GM12878 (cell line): ENCODE measurements at regions not wholly inside any gene's neighbourhood (a gene's known extent, or its start where the extent isn't known, plus 50 kb on each side); places are given as distances from the start of the nearest gene placed in this dataset.

Source experiments
- ATAC-seq: fragments of 200-7000 bp; cut with Tn5 transposase; 3 replicates; pipeline ENCODE4 v1.9.1; 2020; ENCODE audit warnings: mild to moderate bottlenecking, moderate library complexity
- BruUV-seq: library from RNA; stranded (reverse); fragments of 400-500 nt; replicated peaks from 2 replicates; lab custom pipeline; 2021; lab: Mats Ljungman, UMichigan
- CTCF ChIA-PET: fragments of 300-600 bp; sonication (Branson Sonifier 250); formaldehyde crosslinking; extraction: SDS; loops from one replicate; lab custom pipeline; 2021; ENCODE audit warnings: inconsistent platforms; lab: Yijun Ruan, JAX
- POLR2A ChIA-PET: fragments of 350-600 bp; formaldehyde crosslinking; extraction: SDS; loops from one replicate; lab custom pipeline; 2021; ENCODE audit warnings: inconsistent platforms; lab: Charles Lee
- RAD21 ChIA-PET: fragments of 300-600 bp; sonication (Branson Sonifier 250); formaldehyde crosslinking; loops from one replicate; lab custom pipeline; 2023; ENCODE audit warnings: antibody characterized with exemption; ENCODE audit not compliant: unreplicated experiment; lab: Charles Lee
- SMC1A ChIA-PET: fragments of 300-600 bp; sonication (Branson Sonifier 250); formaldehyde crosslinking; loops from one replicate; lab custom pipeline; 2023; ENCODE audit not compliant: unreplicated experiment, uncharacterized antibody; lab: Charles Lee
- DNase-seq: peaks from one replicate; pipeline ENCODE4 v3.0.0-alpha.2; 2011; ENCODE audit warnings: low read depth, low spot score
- FAIRE-seq: peaks from 3 replicates; lab custom pipeline; 2011; peaks lifted over from hg19 to GRCh38; lab: Jason Lieb, UNC
- H2AFZ ChIP-seq: 2 replicates; pipeline ENCODE4 v1.6.0; 2011; ENCODE audit warnings: low read depth, low read length, control low read depth; ENCODE audit not compliant: control insufficient read depth
- H3K27ac ChIP-seq: 2 replicates; pipeline ENCODE4 v1.5.1; 2011; ENCODE audit warnings: control low read depth; ENCODE audit not compliant: control insufficient read depth, insufficient read depth
- H3K27me3 ChIP-seq, 2 experiments: replicated peaks in 1 of 2; 2 replicates each; pipeline versions ENCODE4 v1.6.0 to v1.6.1; 2011; ENCODE audit warnings: low read length in 1 of 2; ENCODE audit not compliant: control insufficient read depth in 2 of 2, insufficient read depth in 2 of 2
- H3K36me3 ChIP-seq, 2 experiments: 2 replicates each; pipeline ENCODE4 v1.5.1; 2011; ENCODE audit warnings: low read length in 1 of 2; ENCODE audit not compliant: control insufficient read depth in 2 of 2, insufficient read depth in 2 of 2
- H3K4me1 ChIP-seq: 2 replicates; pipeline ENCODE4 v1.6.1; 2011; ENCODE audit warnings: mild to moderate bottlenecking, low read length, moderate library complexity, mixed read lengths; ENCODE audit not compliant: control insufficient read depth, insufficient read depth
- H3K4me2 ChIP-seq: 2 replicates; pipeline ENCODE4 v1.6.0; 2011; ENCODE audit warnings: control low read depth; ENCODE audit not compliant: control insufficient read depth, insufficient read depth
- H3K4me3 ChIP-seq: fragments of 200-600 bp; sonication (generic); 2 replicates; pipeline ENCODE4 v1.5.1; 2016
- H3K79me2 ChIP-seq: 2 replicates; pipeline ENCODE4 v1.6.0; 2011; ENCODE audit warnings: low read length; ENCODE audit not compliant: control insufficient read depth, insufficient read depth
- H3K9ac ChIP-seq: 2 replicates; pipeline ENCODE4 v1.8.0; 2011; ENCODE audit warnings: low read length, control low read depth, mixed read lengths; ENCODE audit not compliant: control insufficient read depth, insufficient read depth
- H3K9me3 ChIP-seq: replicated peaks from 3 replicates; pipeline ENCODE4 v1.5.1; 2011; ENCODE audit warnings: mild to moderate bottlenecking, low read length; ENCODE audit not compliant: control insufficient read depth, insufficient read depth
- H4K20me1 ChIP-seq: 2 replicates; pipeline ENCODE4 v1.6.0; 2011; ENCODE audit not compliant: control insufficient read depth, insufficient read depth
- BRCA1 ChIP-seq: IDR thresholded peaks from 2 replicates; pipeline ENCODE4 v1.6.1; 2011; ENCODE audit warnings: low read depth, low read length, improper control_type of control experiment
- CEBPB ChIP-seq, 2 experiments: fragments of 150-350 bp in 1 of 2; IDR thresholded peaks; 2 replicates each; pipeline ENCODE4 v1.6.1; 2012 to 2014; ENCODE audit warnings: low read depth in 2 of 2, low read length in 2 of 2, borderline replicate concordance in 1 of 2, inconsistent platforms in 1 of 2
- CEBPZ ChIP-seq: fragments of 150-350 bp; IDR thresholded peaks from 2 replicates; pipeline ENCODE4 v1.6.1; 2016; ENCODE audit warnings: low read depth, low read length
- CHD2 ChIP-seq: IDR thresholded peaks from 2 replicates; pipeline ENCODE4 v1.6.1; 2011; ENCODE audit warnings: low read depth, low read length, improper control_type of control experiment, borderline replicate concordance
- HCFC1 ChIP-seq: fragments of 150-350 bp; IDR thresholded peaks from 2 replicates; pipeline ENCODE4 v1.6.1; 2014; ENCODE audit warnings: low read length
- JUND ChIP-seq: IDR thresholded peaks from 2 replicates; pipeline ENCODE4 v1.6.1; 2012; ENCODE audit warnings: low read depth, mild to moderate bottlenecking, low read length, improper control_type of control experiment, moderate library complexity
- MLLT1 ChIP-seq: fragments of 450-650 bp; IDR thresholded peaks from 2 replicates; pipeline ENCODE4 v1.6.1; 2016; ENCODE audit warnings: mild to moderate bottlenecking
- NFYA ChIP-seq: IDR thresholded peaks from 2 replicates; pipeline ENCODE4 v1.6.1; 2011; ENCODE audit warnings: low read depth, mild to moderate bottlenecking, low read length, improper control_type of control experiment, borderline replicate concordance
- NR2F1 ChIP-seq: fragments of 450-650 bp; conservative IDR thresholded peaks from 2 replicates; pipeline ENCODE4 v1.6.1; 2017; ENCODE audit warnings: mild to moderate bottlenecking
- POLR2AphosphoS2 ChIP-seq: IDR thresholded peaks from 2 replicates; pipeline ENCODE4 v1.6.1; 2011; ENCODE audit warnings: low read depth, mild to moderate bottlenecking, low read length, improper control_type of control experiment, moderate library complexity
- POLR2AphosphoS5 ChIP-seq: IDR thresholded peaks from 2 replicates; pipeline ENCODE4 v1.6.1; 2011; ENCODE audit warnings: mild to moderate bottlenecking, low read length, inconsistent platforms
- TAF1 ChIP-seq: IDR thresholded peaks from 2 replicates; pipeline ENCODE4 v1.6.1; 2011; ENCODE audit warnings: mild to moderate bottlenecking, low read depth, low read length, borderline replicate concordance
- ZSCAN29 ChIP-seq: fragments of 450-650 bp; IDR thresholded peaks from 2 replicates; pipeline ENCODE4 v1.6.1; 2017; ENCODE audit warnings: mild to moderate bottlenecking, moderate library complexity
- WGBS: methylation state at CpG from one replicate; pipeline ENCODE4 v1.1.6; 2016; ENCODE audit warnings: low lambda C conversion rate; ENCODE audit not compliant: insufficient replicate concordance, insufficient coverage; ENCODE audit errors: missing lambda C conversion rate; 5-methylcytosine and 5-hydroxymethylcytosine counted together
- in situ Hi-C: fragments of 300-500 bp; cut with MboI; formaldehyde crosslinking; loops from 9 replicates; pipeline ENCODE4 v1.14.3; 2018; ENCODE audit warnings: mixed read lengths
- intact Hi-C: fragments of 100-400 bp; cut with micrococcal nuclease; formaldehyde crosslinking; loops from one replicate; pipeline ENCODE4 v1.14.2; 2022; ENCODE audit not compliant: unreplicated experiment
- TF ChIP-seq, protein P1 (sequence below): fragments of 450-650 bp; IDR thresholded peaks from 2 replicates; pipeline ENCODE4 v1.6.1; 2017; ENCODE audit warnings: mild to moderate bottlenecking, low read depth, inconsistent platforms; ENCODE audit not compliant: poor library complexity, severe bottlenecking

DNA sequence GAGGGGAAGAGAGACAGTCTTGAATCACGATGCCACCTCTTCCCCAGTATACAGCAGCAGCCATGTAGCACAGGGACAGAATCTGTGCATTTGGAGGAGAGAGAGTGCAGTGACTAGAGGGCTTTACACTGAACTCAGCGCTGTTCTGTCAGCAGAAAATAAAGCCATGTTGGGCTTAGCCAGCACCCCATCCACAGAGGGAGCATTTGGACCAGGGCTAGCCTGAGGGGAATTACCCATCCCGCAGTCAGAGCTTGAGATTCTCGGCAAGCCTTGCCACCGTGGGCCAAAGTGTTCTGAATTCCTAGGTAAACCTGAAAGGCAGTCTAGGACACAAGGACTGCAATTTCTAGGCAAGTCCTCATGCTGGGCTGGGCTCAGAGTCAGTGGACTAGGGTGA, 120.4 kb upstream of the CNOT2 start:
- no peak for TF ChIP-seq MLLT1
- TF ChIP-seq POLR2AphosphoS2 = no peak
- TF ChIP-seq POLR2AphosphoS5 = no peak
- no peak for TF ChIP-seq NR2F1
- no peak for TF ChIP-seq ZSCAN29
- no peak for TF ChIP-seq TAF1
- no peak for TF ChIP-seq JUND
- no peak for TF ChIP-seq NFYA
- TF ChIP-seq CHD2 = no peak
- TF ChIP-seq HCFC1 = no peak
- TF ChIP-seq, protein P1, sequence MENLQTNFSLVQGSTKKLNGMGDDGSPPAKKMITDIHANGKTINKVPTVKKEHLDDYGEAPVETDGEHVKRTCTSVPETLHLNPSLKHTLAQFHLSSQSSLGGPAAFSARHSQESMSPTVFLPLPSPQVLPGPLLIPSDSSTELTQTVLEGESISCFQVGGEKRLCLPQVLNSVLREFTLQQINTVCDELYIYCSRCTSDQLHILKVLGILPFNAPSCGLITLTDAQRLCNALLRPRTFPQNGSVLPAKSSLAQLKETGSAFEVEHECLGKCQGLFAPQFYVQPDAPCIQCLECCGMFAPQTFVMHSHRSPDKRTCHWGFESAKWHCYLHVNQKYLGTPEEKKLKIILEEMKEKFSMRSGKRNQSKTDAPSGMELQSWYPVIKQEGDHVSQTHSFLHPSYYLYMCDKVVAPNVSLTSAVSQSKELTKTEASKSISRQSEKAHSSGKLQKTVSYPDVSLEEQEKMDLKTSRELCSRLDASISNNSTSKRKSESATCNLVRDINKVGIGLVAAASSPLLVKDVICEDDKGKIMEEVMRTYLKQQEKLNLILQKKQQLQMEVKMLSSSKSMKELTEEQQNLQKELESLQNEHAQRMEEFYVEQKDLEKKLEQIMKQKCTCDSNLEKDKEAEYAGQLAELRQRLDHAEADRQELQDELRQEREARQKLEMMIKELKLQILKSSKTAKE = no peak
- TF ChIP-seq BRCA1 = no peak
- no peak for TF ChIP-seq CEBPZ
- no peak for TF ChIP-seq CEBPB (IDR thresholded peaks at IDR 0.05; ENCODE audit: borderline replicate concordance in 1 of 2, low read depth in 2 of 2, low read length in 2 of 2)
- no peaks in the 10 kb centered on the region; a peak in 1 of 4 replicates for H3K27me3 ChIP-seq
- no peak for DNase-seq
- no peaks in the 10 kb centered on the region for H3K9me3 ChIP-seq
- no peaks in the 10 kb centered on the region for H3K36me3 ChIP-seq
- H3K27ac ChIP-seq = no peak overlapping the region
- in situ Hi-C loops = no loop called here
- no peak overlapping the region for H3K9ac ChIP-seq
- no TSS peak for BruUV-seq
- WGBS = 44% methylated on average over 5 of the region's 5 CpGs
- H3K79me2 ChIP-seq = no peaks in the 10 kb centered on the region
- H3K4me3 ChIP-seq = no peak overlapping the region
- ChIA-PET RAD21 (no interaction called here), POLR2A (no interaction called here), SMC1A (no interaction called here), CTCF (no interaction called here)
- intact Hi-C loops = no loop called here
- H2AFZ ChIP-seq = no peak overlapping the region
- no peaks in the 10 kb centered on the region for H4K20me1 ChIP-seq
- FAIRE-seq = no peak
- no peak overlapping the region for H3K4me2 ChIP-seq
- no peak for ATAC-seq
- H3K4me1 ChIP-seq = no peaks in the 10 kb centered on the region
